C4-2B (cell line): ENCODE measurements at regions not wholly inside any gene's neighbourhood (a gene's known extent, or its start where the extent isn't known, plus 50 kb on each side); places are given as distances from the start of the nearest gene placed in this dataset.

Experiments used
- CTCF ChIP-seq: fragments of 450-650 bp; conservative IDR thresholded peaks from 2 replicates; pipeline ENCODE4 v1.5.1; 2017; ENCODE audit warnings: mild to moderate bottlenecking
- ZFX ChIP-seq: fragments of 450-650 bp; IDR thresholded peaks from 2 replicates; pipeline ENCODE4 v1.6.1; 2017

- no peak for TF ChIP-seq CTCF
- TF ChIP-seq ZFX = no peak
These were observed 80.2 kb upstream of the NEUROD1 start for GRCh38 chr2:181760521-181760920.
